Loucy (cell line): ENCODE measurements at regions not wholly inside any gene's neighbourhood (a gene's known extent, or its start where the extent isn't known, plus 50 kb on each side); places are given as distances from the start of the nearest gene placed in this dataset.

Experiments used
- H2AFZ ChIP-seq: fragments of 200-600 bp; sonication (generic); 2 replicates; pipeline ENCODE4 v1.6.0; 2016; ENCODE audit warnings: antibody characterized with exemption, mild to moderate bottlenecking, low read length, moderate library complexity
- H3F3A ChIP-seq: fragments of 200-600 bp; 2 replicates; pipeline ENCODE4 v1.6.0; 2016; ENCODE audit warnings: antibody characterized with exemption, low read depth, mild to moderate bottlenecking
- H3K27me3 ChIP-seq: fragments of 200-600 bp; sonication (generic); 2 replicates; pipeline ENCODE4 v1.6.1; 2014; ENCODE audit warnings: low read length, mild to moderate bottlenecking; ENCODE audit not compliant: insufficient read depth, poor library complexity, severe bottlenecking
- H3K36me3 ChIP-seq: fragments of 200-600 bp; sonication (generic); 2 replicates; pipeline ENCODE4 v1.6.1; 2016; ENCODE audit warnings: low read length; ENCODE audit not compliant: insufficient read depth
- H3K4me1 ChIP-seq: fragments of 200-600 bp; sonication (generic); 2 replicates; pipeline ENCODE4 v1.5.1; 2014; ENCODE audit warnings: low read length, mild to moderate bottlenecking; ENCODE audit not compliant: insufficient read depth, poor library complexity, severe bottlenecking
- H3K4me2 ChIP-seq: fragments of 200-600 bp; sonication (generic); 2 replicates; pipeline ENCODE4 v1.6.0; 2014; ENCODE audit warnings: antibody characterized with exemption, low read length, low read depth, mild to moderate bottlenecking; ENCODE audit not compliant: poor library complexity, severe bottlenecking
- H3K4me3 ChIP-seq: fragments of 200-600 bp; sonication (generic); 2 replicates; pipeline ENCODE4 v1.5.1; 2014; ENCODE audit warnings: low read length, mild to moderate bottlenecking, mixed read lengths; ENCODE audit not compliant: poor library complexity, severe bottlenecking
- H3K79me2 ChIP-seq: fragments of 200-600 bp; sonication (generic); 2 replicates; pipeline ENCODE4 v1.6.1; 2014; ENCODE audit warnings: low read length; ENCODE audit not compliant: insufficient read depth
- H3K9ac ChIP-seq: fragments of 200-600 bp; sonication (generic); 2 replicates; pipeline ENCODE4 v1.6.0; 2014; ENCODE audit warnings: mild to moderate bottlenecking, low read depth, low read length, moderate library complexity; ENCODE audit not compliant: poor library complexity, severe bottlenecking
- H3K9me2 ChIP-seq: fragments of 200-600 bp; sonication (generic); replicated peaks from 2 replicates; pipeline ENCODE4 v1.6.1; 2016; ENCODE audit warnings: low read depth, low read length, mixed read lengths
- H3K9me3 ChIP-seq: fragments of 200-600 bp; sonication (generic); 2 replicates; pipeline ENCODE4 v1.6.1; 2014; ENCODE audit warnings: mild to moderate bottlenecking, antibody characterized with exemption, low read length, low read depth; ENCODE audit not compliant: insufficient read depth
- H4K20me1 ChIP-seq: fragments of 200-600 bp; sonication (generic); 2 replicates; pipeline ENCODE4 v1.6.0; 2014; ENCODE audit warnings: antibody characterized with exemption, low read length, mild to moderate bottlenecking; ENCODE audit not compliant: insufficient read depth, poor library complexity, severe bottlenecking
- EZH2phosphoT487 ChIP-seq: fragments of 200-600 bp; IDR thresholded peaks from 2 replicates; pipeline ENCODE4 v1.6.1; 2018; ENCODE audit warnings: antibody characterized with exemption, mild to moderate bottlenecking, moderate library complexity, borderline replicate concordance
- TF ChIP-seq, protein P1 (sequence below): fragments of 200-600 bp; sonication (generic); conservative IDR thresholded peaks from 2 replicates; pipeline ENCODE4 v1.5.1; 2014; ENCODE audit warnings: mild to moderate bottlenecking, antibody characterized with exemption, low read length

GRCh38 chr3:159149131-159149530 is 347.3 kb downstream of the MFSD1 start:
- Histone ChIP-seq H3K9me2 (no peaks in the 10 kb centered on the region), H3K4me1 (no peaks in the 10 kb centered on the region), H3K9ac (no peak overlapping the region), H3K9me3 (no peaks in the 10 kb centered on the region), H3F3A (no peaks in the 10 kb centered on the region), H3K27me3 (no peaks in the 10 kb centered on the region), H3K36me3 (no peaks in the 10 kb centered on the region), H2AFZ (no peak overlapping the region), H3K4me3 (no peak overlapping the region), H4K20me1 (no peaks in the 10 kb centered on the region), H3K79me2 (no peaks in the 10 kb centered on the region), H3K4me2 (no peak overlapping the region)
- TF ChIP-seq EZH2phosphoT487, result no peak
- TF ChIP-seq, protein P1, sequence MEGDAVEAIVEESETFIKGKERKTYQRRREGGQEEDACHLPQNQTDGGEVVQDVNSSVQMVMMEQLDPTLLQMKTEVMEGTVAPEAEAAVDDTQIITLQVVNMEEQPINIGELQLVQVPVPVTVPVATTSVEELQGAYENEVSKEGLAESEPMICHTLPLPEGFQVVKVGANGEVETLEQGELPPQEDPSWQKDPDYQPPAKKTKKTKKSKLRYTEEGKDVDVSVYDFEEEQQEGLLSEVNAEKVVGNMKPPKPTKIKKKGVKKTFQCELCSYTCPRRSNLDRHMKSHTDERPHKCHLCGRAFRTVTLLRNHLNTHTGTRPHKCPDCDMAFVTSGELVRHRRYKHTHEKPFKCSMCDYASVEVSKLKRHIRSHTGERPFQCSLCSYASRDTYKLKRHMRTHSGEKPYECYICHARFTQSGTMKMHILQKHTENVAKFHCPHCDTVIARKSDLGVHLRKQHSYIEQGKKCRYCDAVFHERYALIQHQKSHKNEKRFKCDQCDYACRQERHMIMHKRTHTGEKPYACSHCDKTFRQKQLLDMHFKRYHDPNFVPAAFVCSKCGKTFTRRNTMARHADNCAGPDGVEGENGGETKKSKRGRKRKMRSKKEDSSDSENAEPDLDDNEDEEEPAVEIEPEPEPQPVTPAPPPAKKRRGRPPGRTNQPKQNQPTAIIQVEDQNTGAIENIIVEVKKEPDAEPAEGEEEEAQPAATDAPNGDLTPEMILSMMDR, result no peak

DNA sequence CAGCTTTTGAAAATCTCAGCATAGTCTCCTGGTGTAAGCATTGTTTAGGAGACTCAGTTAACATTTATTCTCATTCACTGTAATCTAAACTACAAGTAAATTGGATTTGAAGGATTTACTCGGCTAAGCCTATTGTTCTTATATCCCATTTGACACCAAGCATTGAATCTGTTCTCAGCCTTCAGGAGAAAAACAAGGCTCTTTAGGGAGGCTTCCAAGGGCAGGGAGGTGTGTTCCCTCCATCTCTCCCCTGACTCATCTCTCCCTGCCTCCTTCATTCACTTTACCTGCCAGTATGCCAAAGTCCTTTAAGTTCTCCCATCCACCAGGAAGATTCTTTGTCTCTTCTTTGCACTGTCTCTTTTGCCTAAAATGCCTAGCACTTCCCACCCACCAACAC is 347.8 kb downstream of the MFSD1 start:
- Histone ChIP-seq H3K36me3 (no peaks in the 10 kb centered on the region), H3F3A (no peaks in the 10 kb centered on the region), H3K9me2 (no peaks in the 10 kb centered on the region), H3K4me3 (no peak overlapping the region), H3K4me2 (no peak overlapping the region), H3K27me3 (no peaks in the 10 kb centered on the region), H4K20me1 (no peaks in the 10 kb centered on the region), H3K9me3 (no peaks in the 10 kb centered on the region), H3K79me2 (no peaks in the 10 kb centered on the region), H3K9ac (no peak overlapping the region), H2AFZ (no peak overlapping the region), H3K4me1 (no peaks in the 10 kb centered on the region)
- TF ChIP-seq EZH2phosphoT487, result no peak
- TF ChIP-seq, protein P1, result no peak

GRCh38 chr3:159150180-159150579 is 348.3 kb downstream of the MFSD1 start:
- H4K20me1 ChIP-seq, result no peaks in the 10 kb centered on the region
- H3K4me1 ChIP-seq, result no peaks in the 10 kb centered on the region
- no peaks in the 10 kb centered on the region for H3K27me3 ChIP-seq
- H2AFZ ChIP-seq, result no peak overlapping the region
- H3K9me2 ChIP-seq, result no peaks in the 10 kb centered on the region
- no peaks in the 10 kb centered on the region for H3K36me3 ChIP-seq
- H3K4me2 ChIP-seq, result no peak overlapping the region
- no peak overlapping the region for H3K4me3 ChIP-seq
- no peaks in the 10 kb centered on the region for H3K9me3 ChIP-seq
- no peaks in the 10 kb centered on the region for H3K79me2 ChIP-seq
- TF ChIP-seq EZH2phosphoT487, result no peak
- TF ChIP-seq, protein P1, result no peak
- H3F3A ChIP-seq, result no peaks in the 10 kb centered on the region
- no peak overlapping the region for H3K9ac ChIP-seq
